ENCODE measurements at regions not wholly inside any gene's neighbourhood (a gene's known extent, or its start where the extent isn't known, plus 50 kb on each side); places are given as distances from the start of the nearest gene placed in this dataset.

- TF ChIP-seq FOXM1 (IDR thresholded peaks at IDR 0.05; ENCODE audit: borderline replicate concordance) (no peak), ELF4 (IDR thresholded peaks at IDR 0.05) (no peak), SUZ12 (IDR thresholded peaks at IDR 0.05) (no peak), FOXA1 (IDR thresholded peaks at IDR 0.05) (no peak), TARDBP (IDR thresholded peaks at IDR 0.05) (no peak), L3MBTL2 (conservative IDR thresholded peaks at IDR 0.05) (no peak), CTBP1 (IDR thresholded peaks at IDR 0.05; ENCODE audit: borderline replicate concordance) (no peak), NFRKB (IDR thresholded peaks at IDR 0.05) (no peak)
- TF ChIP-seq, protein P1, sequence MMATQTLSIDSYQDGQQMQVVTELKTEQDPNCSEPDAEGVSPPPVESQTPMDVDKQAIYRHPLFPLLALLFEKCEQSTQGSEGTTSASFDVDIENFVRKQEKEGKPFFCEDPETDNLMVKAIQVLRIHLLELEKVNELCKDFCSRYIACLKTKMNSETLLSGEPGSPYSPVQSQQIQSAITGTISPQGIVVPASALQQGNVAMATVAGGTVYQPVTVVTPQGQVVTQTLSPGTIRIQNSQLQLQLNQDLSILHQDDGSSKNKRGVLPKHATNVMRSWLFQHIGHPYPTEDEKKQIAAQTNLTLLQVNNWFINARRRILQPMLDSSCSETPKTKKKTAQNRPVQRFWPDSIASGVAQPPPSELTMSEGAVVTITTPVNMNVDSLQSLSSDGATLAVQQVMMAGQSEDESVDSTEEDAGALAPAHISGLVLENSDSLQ (IDR thresholded peaks at IDR 0.05), result no peak
Measured at GRCh38 chr1:11595285-11595684, 58.9 kb downstream of the FBXO2 start.

Data from HEK293T (cell line).